HG03039 (cell line): ENCODE measurements at regions not wholly inside any gene's neighbourhood (a gene's known extent, or its start where the extent isn't known, plus 50 kb on each side); places are given as distances from the start of the nearest gene placed in this dataset.

Experiments used
- ATAC-seq: cut with Tn5 transposase; IDR thresholded peaks from one replicate; pipeline ENCODE4 v1.9.1; 2021; ENCODE audit warnings: mild to moderate bottlenecking, moderate library complexity; ENCODE audit not compliant: unreplicated experiment

- no peak for ATAC-seq
Measured at GRCh38 chr2:8527676-8528075, 154.2 kb upstream of the ID2 start.

GRCh38 chr2:8528863-8529262 lies 153.0 kb upstream of the ID2 start:
- ATAC-seq = no peak

GRCh38 chr2:8529706-8530277 lies 152.1 kb upstream of the ID2 start:
- no peak for ATAC-seq

GRCh38 chr2:8531481-8531880 lies 150.4 kb upstream of the ID2 start:
- no peak for ATAC-seq

- no peak for ATAC-seq
Measured at GRCh38 chr2:8532438-8532837, 149.4 kb upstream of the ID2 start.

- no peak for ATAC-seq
Measured at GRCh38 chr2:8533923-8534322, 147.9 kb upstream of the ID2 start.

- no peak for ATAC-seq
Measured at GRCh38 chr2:8534386-8534728, 147.5 kb upstream of the ID2 start.

- no peak for ATAC-seq
Measured at GRCh38 chr2:8534729-8535468, 147.0 kb upstream of the ID2 start.

- ATAC-seq = no peak
Measured at GRCh38 chr2:8535469-8535795, 146.4 kb upstream of the ID2 start.

- ATAC-seq = no peak
Measured at GRCh38 chr2:8535821-8536685, 145.8 kb upstream of the ID2 start.

- no peak for ATAC-seq
Measured at GRCh38 chr2:8536686-8537561, 144.9 kb upstream of the ID2 start.

GRCh38 chr2:8537562-8538155 lies 144.2 kb upstream of the ID2 start:
- ATAC-seq = no peak

GRCh38 chr2:8538531-8538930 lies 143.3 kb upstream of the ID2 start:
- ATAC-seq = no peak

- ATAC-seq = no peak
Measured at GRCh38 chr2:8538931-8539621, 142.8 kb upstream of the ID2 start.

GRCh38 chr2:8539743-8540551 lies 141.9 kb upstream of the ID2 start:
- no peak for ATAC-seq

- ATAC-seq = no peak
Measured at GRCh38 chr2:8540552-8541055, 141.3 kb upstream of the ID2 start.

- ATAC-seq = no peak
Measured at GRCh38 chr2:8541223-8541622, 140.6 kb upstream of the ID2 start.

GRCh38 chr2:8541636-8542035 lies 140.2 kb upstream of the ID2 start:
- ATAC-seq = no peak

- ATAC-seq = no peak
Measured at GRCh38 chr2:8542381-8543059, 139.3 kb upstream of the ID2 start.
